Globus pallidus (tissue), 1 donor: ENCODE measurements at regions not wholly inside any gene's neighbourhood (a gene's known extent, or its start where the extent isn't known, plus 50 kb on each side); places are given as distances from the start of the nearest gene placed in this dataset.
"Not testable (repeated sequence)": the region's sequence is repeated elsewhere in the genome, so short reads cannot be mapped to it uniquely, and the experiment has no call there.

Source experiments
- DNase-seq: peaks from one replicate; pipeline ENCODE4 v3.0.0-alpha.2; 2015; ENCODE audit warnings: low spot score

DNA sequence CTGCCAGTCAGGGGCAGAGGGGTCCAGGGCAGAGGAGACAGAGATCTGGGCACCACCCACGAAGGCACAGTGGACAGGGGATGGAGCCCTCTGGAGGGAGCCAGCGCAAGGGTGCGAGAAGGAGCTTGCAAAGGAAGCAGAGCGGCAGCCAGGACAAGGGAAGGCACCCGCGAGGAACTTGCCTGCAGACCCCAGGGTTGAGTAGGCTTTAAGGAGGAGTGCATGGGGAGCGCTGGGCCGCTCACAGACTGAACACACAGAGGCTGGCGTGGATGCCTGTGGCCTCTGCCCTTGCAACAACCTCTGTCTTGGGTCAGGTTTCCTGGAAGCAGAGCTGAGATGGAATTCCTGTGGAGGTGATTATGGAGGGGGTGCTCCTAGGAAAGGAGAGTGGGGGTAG lies 374.4 kb downstream of the CNTNAP3B start:
- DNase-seq = not testable (repeated sequence)

DNA sequence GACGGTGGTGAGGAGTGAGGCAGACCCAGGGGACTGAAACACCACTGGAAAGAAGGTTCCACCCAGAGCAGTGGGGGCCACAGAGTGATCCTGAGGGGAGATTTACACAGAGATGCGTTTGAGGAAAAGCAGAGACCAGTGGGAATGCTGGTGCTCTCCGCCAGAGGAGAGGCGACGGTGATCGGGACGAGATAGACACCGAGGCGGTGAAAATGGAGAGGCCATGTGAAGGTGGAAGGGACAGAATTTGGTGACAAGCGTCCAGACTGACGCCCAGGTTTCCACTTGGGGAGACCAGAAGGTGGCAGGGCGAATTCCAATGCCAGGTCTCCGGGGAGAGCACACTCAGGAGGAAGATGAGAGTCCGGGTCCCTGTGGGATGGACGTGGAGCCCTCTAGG lies 374.8 kb downstream of the CNTNAP3B start:
- not testable (repeated sequence) for DNase-seq

DNA sequence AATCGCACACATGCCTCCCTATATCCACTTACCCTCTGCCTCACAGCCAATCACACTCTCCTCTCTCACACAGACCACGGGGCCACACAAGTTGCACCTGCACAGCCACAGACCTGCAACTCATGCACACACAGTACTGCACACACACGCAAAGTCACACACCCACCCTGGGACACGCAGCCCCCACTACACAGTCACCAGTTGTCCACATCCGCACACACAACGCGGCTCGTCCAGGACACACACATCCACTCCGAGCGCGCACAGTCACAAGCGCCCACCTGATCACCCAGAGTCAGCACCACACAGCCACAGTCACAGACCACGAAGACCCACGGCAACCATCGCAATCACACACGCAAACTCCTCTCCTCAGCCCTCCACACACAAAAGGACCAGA lies 387.3 kb downstream of the CNTNAP3B start:
- DNase-seq = not testable (repeated sequence)

- not testable (repeated sequence) for DNase-seq
These were observed 388.1 kb downstream of the CNTNAP3B start for GRCh38 chr9:41741173-41741572.

- not testable (repeated sequence) for DNase-seq
These were observed 390.5 kb downstream of the CNTNAP3B start for GRCh38 chr9:41738681-41739080.

- DNase-seq = not testable (repeated sequence)
These were observed 430.0 kb downstream of the CNTNAP3B start for GRCh38 chr9:41699190-41699589.

GRCh38 chr9:41697080-41697479 lies 432.1 kb downstream of the CNTNAP3B start:
- peak; percentile 40 for DNase-seq

DNA sequence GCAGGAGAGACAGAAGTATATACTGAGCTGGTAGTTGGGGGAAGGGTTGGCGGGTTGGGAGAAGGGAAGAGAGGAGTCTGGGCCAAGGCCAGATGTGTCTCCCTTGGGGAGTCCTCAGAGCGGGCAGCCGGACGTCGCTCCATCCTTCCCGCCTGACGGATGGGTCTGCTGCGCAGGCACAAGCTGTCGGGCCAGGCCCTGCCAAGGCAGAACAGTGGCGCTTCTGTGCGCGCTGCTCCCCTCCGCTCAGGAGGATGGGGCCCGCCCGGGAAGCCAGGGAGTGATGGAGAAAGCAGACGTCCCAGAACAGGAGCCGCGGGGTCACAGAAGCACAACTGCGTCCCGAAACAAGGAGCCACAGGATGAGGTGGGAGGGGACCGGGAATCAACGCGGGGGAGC lies 449.9 kb downstream of the CNTNAP3B start:
- DNase-seq = not testable (repeated sequence)

DNA sequence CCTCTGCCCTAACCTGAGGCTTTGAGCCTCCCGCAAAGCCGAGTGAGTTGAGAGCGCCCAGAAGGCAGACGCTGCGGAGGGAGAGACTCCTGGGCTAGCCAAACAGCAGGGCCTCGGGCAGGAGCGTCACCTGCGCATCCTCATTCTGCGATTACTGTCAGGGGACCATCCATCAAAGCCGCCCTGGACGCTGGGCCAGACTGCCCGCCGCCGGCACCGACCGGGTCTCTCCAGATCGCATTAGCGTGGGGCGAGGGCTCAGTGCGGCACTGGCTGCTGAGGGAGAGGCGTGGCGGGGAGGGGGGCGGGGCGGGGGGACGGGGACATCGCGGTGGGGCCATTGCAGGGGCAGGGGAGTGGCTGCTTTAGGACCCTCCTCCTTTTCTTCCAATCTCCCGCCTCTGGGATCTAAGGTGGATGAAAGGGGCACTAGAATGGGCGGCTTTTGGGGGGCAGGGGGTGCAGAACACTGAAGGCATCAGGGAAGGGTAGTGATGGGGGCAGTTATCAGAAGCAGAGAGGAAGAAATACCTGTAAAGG lies 465.7 kb downstream of the CNTNAP3B start:
- not testable (repeated sequence) for DNase-seq

- not testable (repeated sequence) for DNase-seq
These were observed 469.6 kb upstream of the ZNG1F start for GRCh38 chr9:41658706-41659105.

DNA sequence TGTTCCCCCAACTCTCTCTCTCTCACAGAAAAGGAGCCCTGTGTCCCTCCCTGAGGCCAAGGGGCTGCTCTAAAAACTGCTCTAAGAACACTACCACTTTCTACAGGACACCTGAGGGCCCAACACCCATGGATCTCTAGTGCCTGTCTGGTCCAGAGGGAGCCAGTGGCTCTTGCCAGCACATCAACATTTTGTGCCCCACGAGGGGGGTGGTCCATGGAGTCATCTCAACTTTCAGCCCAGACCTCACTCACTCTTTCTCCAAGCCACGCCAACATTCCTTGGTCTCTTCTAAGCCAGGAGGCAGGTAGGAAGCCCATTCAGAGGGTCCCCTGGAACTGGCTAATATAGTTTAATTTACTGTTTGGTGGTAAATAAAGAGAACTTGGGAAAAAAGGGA lies 469.0 kb upstream of the ZNG1F start:
- not testable (repeated sequence) for DNase-seq

DNA sequence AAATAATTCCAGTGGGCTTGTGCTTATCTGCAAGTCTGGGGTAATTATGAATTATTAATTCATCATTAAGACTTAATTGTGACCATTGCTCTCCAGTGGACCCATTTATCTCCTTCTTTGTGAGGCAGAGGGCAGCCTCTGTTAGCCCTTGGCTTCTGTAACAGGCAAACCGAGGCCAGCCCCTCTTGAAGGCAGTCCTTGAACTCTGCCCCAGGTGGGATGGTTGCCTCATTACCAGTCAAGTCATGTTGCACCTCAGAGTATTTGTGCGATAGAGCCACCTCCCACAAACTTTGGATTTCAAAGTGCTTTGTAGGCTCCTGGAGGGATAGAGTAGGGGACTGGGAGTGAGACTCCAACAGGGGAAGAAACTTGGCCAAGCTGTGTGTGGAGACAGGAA lies 468.0 kb upstream of the ZNG1F start:
- DNase-seq = not testable (repeated sequence)

DNA sequence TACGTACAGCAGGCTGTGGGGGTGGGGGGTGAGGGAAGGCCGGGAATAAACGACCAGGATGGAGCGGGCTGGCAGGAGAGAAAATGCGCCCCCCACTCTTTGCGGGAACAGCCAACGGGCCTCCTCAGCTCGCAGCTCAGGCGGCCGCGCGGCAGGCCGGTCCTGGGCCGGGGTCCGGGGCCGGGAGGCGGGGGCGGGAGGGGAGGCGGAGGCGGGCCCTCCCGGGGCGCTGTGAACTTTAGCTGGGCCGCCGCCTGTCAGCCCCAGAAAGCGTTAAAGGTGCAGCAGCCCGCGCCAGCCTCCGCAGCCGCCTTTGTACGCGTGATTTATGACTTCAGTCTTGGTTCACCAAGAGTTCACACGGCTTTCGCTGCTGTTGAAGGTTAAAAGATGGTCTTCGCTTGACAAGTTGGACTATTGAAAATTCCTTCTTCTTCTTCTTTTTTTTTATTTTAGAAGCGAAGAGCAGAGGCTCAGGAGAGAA lies 466.0 kb upstream of the ZNG1F start:
- DNase-seq = not testable (repeated sequence)

- DNase-seq = not testable (repeated sequence)
These were observed 465.2 kb upstream of the ZNG1F start for GRCh38 chr9:41654349-41654748.

DNA sequence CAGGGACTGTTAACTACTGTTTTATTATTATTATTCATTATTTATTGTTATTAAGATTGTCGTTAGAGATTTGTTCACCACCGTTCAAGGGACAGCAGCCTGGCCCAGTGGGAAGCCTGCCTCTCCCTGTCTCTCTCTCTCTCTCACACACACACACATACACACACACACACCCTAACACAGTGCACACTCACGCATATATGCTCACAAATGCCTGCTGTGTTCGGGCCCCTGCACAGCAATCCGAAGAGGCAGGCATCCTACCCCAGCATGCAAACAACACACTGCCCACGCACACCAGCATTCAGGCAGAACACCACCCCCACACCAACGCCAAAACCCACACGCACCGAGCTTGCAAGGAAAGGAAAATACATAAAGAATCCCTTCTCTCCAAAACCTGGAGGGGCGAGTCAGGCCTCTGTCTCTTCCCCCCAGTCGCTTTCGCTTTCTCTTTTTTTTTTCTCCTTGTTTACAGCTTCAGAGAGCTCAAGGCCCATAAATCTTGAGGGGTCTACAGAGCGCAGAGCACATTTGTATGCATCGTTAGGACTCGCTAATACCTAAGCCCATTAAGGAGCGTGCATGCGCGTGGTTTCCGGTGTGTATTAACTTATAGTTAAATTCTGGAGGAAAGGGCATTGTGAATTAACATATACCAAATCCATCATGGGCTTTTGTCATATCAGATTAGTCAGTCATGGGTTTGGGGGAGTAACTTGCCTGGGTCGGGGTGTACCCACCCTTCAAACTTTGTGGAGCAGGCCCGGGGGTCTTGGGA lies 464.6 kb upstream of the ZNG1F start:
- DNase-seq = not testable (repeated sequence)

- DNase-seq = not testable (repeated sequence)
These were observed 463.7 kb upstream of the ZNG1F start for GRCh38 chr9:41652800-41653199.

- DNase-seq = not testable (repeated sequence)
These were observed 463.1 kb upstream of the ZNG1F start for GRCh38 chr9:41652100-41652713.

DNA sequence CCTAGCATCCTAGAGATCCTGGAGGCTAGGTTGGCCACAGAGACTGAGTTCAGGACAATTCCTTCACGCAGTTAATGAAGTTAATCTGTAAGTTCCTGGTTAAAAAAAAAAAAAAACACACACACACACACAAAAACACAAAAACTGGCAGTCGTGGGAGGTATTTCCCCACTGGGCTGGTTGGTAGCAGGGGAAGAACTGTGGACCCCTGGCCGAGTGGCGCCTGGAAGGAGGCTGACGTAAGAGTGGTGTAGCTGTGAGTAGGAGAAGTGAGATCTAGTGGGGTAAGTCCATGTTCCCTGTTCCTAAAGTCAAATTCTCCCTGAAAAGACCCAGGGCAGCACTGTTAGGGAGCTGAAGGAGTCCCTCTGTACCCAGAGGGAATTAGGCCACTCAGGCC lies 461.0 kb upstream of the ZNG1F start:
- DNase-seq = not testable (repeated sequence)

DNA sequence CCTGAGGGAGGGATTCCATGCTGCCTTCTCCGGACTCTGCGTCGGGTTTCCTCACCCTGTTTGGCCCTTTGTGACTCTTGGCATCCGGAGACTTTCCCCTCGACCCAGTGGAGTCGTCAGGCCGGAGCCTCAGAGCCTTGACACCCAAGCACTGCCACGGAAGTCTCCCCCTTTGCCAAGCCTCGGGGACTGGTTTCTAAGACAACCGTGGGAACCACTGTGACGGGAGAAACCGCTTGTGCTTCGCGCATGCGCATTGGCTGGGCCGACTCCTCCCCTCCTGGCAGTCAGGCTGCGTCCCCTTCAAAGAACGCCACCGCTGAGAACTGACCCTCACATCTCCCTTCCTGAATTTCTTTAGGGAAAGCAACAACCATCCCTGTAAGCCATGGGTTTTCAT lies 459.4 kb upstream of the ZNG1F start:
- DNase-seq = not testable (repeated sequence)

GRCh38 chr9:41646246-41646645 lies 457.1 kb upstream of the ZNG1F start:
- DNase-seq = not testable (repeated sequence)

GRCh38 chr9:41643571-41644279 lies 454.6 kb upstream of the ZNG1F start:
- peak; percentile 75 for DNase-seq

DNA sequence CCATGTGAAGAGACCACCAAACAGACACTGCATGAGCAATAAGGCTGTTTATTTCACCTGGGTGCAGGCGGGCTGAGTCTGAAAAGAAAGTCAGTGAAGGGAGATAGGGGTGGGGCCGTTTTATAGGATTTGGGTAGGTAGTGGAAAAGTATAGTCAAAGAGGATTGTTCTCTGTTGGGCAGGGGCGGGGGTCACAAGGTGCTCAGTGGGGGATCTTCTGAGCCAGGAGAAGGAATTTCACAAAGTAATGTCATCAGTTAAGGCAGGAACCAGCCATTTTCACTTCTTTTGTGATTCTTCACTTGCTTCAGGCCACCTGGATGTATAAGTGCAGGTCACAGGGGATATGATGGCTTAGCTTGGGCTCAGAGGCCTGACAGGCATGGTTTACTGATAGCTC lies 444.6 kb upstream of the ZNG1F start:
- not testable (repeated sequence) for DNase-seq
